Gastroesophageal sphincter (tissue), 3 donors: ENCODE measurements at regions not wholly inside any gene's neighbourhood (a gene's known extent, or its start where the extent isn't known, plus 50 kb on each side); places are given as distances from the start of the nearest gene placed in this dataset.

Source experiments
- CTCF ChIP-seq, 4 experiments: fragments of 200-600 bp in 2 of 4; fragments of 450-650 bp in 2 of 4; sonication (generic) in 1 of 4; IDR thresholded peaks; one replicate each; pipeline ENCODE4 v1.5.1; 2017 to 2019; ENCODE audit warnings: antibody characterized with exemption in 4 of 4, mild to moderate bottlenecking in 2 of 4, moderate library complexity in 2 of 4
- POLR2AphosphoS5 ChIP-seq: sonication (generic); formaldehyde crosslinking; IDR thresholded peaks from one replicate; pipeline ENCODE4 v1.6.1; 2017; ENCODE audit warnings: antibody characterized with exemption

- TF ChIP-seq CTCF (IDR thresholded peaks at IDR 0.05), result no peak
- TF ChIP-seq POLR2AphosphoS5, result no peak
Measured at GRCh38 chr2:123359636-123360035, 665.5 kb upstream of the CNTNAP5 start.
